ENCODE measurements at regions not wholly inside any gene's neighbourhood (a gene's known extent, or its start where the extent isn't known, plus 50 kb on each side); places are given as distances from the start of the nearest gene placed in this dataset.

- intact Hi-C loops (cut with DNase I), result no loop called here
- Histone ChIP-seq H3K4me1 (no peaks in the 10 kb centered on the region), H3K27ac (no peak overlapping the region), H3K27me3 (no peaks in the 10 kb centered on the region), H3K4me3 (no peak overlapping the region), H3K9me3 (no peaks in the 10 kb centered on the region), H3K36me3 (no peaks in the 10 kb centered on the region)
- DNase-seq (ENCODE audit: low spot score in 2 of 2), result no peak
- no peak for TF ChIP-seq CTCF (IDR thresholded peaks at IDR 0.05)
Measured at GRCh38 chr9:109602987-109603386, 104.9 kb upstream of the PTPN3 start.

GRCh38 chr9:109604131-109604530, 106.0 kb upstream of the PTPN3 start:
- no peak overlapping the region for H3K4me3 ChIP-seq
- DNase-seq (ENCODE audit: low spot score in 2 of 2), result no peak
- H3K27me3 ChIP-seq, result no peaks in the 10 kb centered on the region
- H3K36me3 ChIP-seq, result no peaks in the 10 kb centered on the region
- H3K27ac ChIP-seq, result no peak overlapping the region
- H3K4me1 ChIP-seq, result no peaks in the 10 kb centered on the region
- no peaks in the 10 kb centered on the region for H3K9me3 ChIP-seq
- no peak for TF ChIP-seq CTCF (IDR thresholded peaks at IDR 0.05)
- intact Hi-C loops (cut with DNase I), result no loop called here

DNA sequence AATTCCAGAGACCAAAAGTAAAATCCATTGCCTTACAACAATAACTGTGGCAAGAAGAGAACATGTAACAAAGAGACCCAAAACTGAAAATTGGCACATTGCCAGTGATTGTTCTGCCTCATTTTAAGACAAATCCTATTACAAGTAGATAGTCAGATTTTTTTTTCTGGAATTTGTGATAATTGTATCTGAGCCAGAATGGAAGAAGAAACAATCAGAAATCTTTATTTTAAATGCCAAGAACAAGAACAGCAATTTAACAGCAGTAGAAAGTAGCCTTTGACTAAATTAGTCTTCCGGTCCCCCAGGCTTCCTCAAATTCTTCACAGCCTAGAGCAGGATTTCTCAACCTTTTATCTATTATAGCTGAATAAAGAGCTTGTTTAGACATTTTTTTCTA, 106.7 kb upstream of the PTPN3 start:
- no peak for DNase-seq (ENCODE audit: low spot score in 2 of 2)
- Histone ChIP-seq H3K4me1 (no peaks in the 10 kb centered on the region), H3K36me3 (no peaks in the 10 kb centered on the region), H3K27me3 (no peaks in the 10 kb centered on the region), H3K9me3 (no peaks in the 10 kb centered on the region), H3K27ac (no peak overlapping the region), H3K4me3 (no peak overlapping the region)
- intact Hi-C loops (cut with DNase I), result no loop called here
- no peak for TF ChIP-seq CTCF (IDR thresholded peaks at IDR 0.05)

DNA sequence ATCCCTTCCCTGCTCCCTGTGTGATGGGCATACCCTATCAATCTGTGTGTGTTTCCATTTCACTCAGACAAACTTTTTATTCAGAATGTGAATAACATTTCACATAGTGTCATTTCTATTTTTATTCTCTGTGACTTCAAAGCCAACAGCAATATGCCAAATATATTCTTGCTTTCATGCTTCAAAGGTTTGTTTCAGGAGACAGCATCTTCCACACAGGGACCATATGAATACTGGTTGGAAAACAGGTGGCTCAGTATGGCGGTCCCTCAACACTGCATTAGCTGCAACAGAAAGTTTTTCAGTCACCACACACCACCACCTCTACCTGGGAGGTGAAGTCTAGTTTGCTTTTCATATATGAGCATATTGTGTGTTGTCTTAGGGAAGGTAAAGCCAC, 111.0 kb upstream of the PTPN3 start:
- Histone ChIP-seq H3K9me3 (no peaks in the 10 kb centered on the region), H3K4me1 (no peaks in the 10 kb centered on the region), H3K4me3 (no peak overlapping the region), H3K36me3 (no peaks in the 10 kb centered on the region), H3K27me3 (no peaks in the 10 kb centered on the region), H3K27ac (no peak overlapping the region)
- intact Hi-C loops (cut with DNase I), result no loop called here
- TF ChIP-seq CTCF (IDR thresholded peaks at IDR 0.05), result no peak
- DNase-seq (ENCODE audit: low spot score in 2 of 2), result no peak

- no peak for TF ChIP-seq CTCF (IDR thresholded peaks at IDR 0.05)
- no peaks in the 10 kb centered on the region for H3K9me3 ChIP-seq
- no peak overlapping the region for H3K27ac ChIP-seq
- no peaks in the 10 kb centered on the region for H3K27me3 ChIP-seq
- H3K4me3 ChIP-seq, result no peak overlapping the region
- DNase-seq (ENCODE audit: low spot score in 2 of 2), result no peak
- intact Hi-C loops (cut with DNase I), result no loop called here
- no peaks in the 10 kb centered on the region for H3K36me3 ChIP-seq
- H3K4me1 ChIP-seq, result no peaks in the 10 kb centered on the region
Measured at GRCh38 chr9:109616571-109617120, 118.5 kb upstream of the PTPN3 start.

DNA sequence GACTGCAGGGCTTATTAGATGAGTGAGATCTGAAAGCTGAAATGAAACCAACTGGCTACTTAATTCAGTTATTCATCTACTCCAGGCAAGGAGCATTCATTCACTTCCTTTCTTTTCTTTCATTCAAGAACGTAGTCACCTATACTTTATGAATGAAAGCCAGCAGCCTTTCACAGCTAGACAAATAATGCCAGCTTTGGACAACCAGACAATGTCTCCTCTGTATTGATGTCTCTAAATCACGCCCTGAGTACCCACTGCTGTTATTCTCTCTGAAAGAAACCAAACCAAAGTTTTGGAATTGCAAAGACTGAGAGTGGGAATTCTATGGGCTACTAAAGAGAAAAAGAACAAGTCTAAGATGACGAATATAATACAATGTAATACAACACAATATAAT, 121.2 kb upstream of the PTPN3 start:
- no peaks in the 10 kb centered on the region for H3K36me3 ChIP-seq
- no peaks in the 10 kb centered on the region for H3K9me3 ChIP-seq
- DNase-seq (ENCODE audit: low spot score in 2 of 2), result no peak
- no peak overlapping the region for H3K4me3 ChIP-seq
- no peak overlapping the region for H3K27ac ChIP-seq
- no peaks in the 10 kb centered on the region for H3K27me3 ChIP-seq
- intact Hi-C loops (cut with DNase I), result no loop called here
- H3K4me1 ChIP-seq, result no peaks in the 10 kb centered on the region
- TF ChIP-seq CTCF (IDR thresholded peaks at IDR 0.05), result no peak

Data from ascending aorta (tissue), 2 donors.